Breast epithelium (tissue), 4 donors: ENCODE measurements at regions not wholly inside any gene's neighbourhood (a gene's known extent, or its start where the extent isn't known, plus 50 kb on each side); places are given as distances from the start of the nearest gene placed in this dataset.

Source experiments
- DNase-seq, 2 donors: peaks; one replicate each; pipeline ENCODE4 v3.0.0-alpha.2; 2019; ENCODE audit warnings: low spot score in 2 of 2
- H3K27ac ChIP-seq, 2 donors: fragments of 200-600 bp; sonication (generic) in 1 of 2; one replicate each; pipeline ENCODE4 v1.5.1; 2016 to 2019; ENCODE audit warnings: mild to moderate bottlenecking in 1 of 2
- H3K27me3 ChIP-seq, 2 donors: fragments of 200-600 bp; sonication (generic) in 1 of 2; one replicate each; pipeline versions ENCODE4 v1.5.1 to v1.6.0; 2017 to 2019; ENCODE audit warnings: control low read depth in 1 of 2, mild to moderate bottlenecking in 1 of 2
- H3K36me3 ChIP-seq: fragments of 200-600 bp; one replicate; pipeline ENCODE4 v1.5.1; 2019
- H3K4me1 ChIP-seq, 2 donors: fragments of 200-600 bp; sonication (generic); one replicate each; pipeline ENCODE4 v1.5.1; 2016 to 2019; ENCODE audit warnings: control low read depth in 1 of 2
- H3K4me3 ChIP-seq, 3 donors: fragments of 200-600 bp; sonication (generic); 1 replicate in 2 of 3; 2 replicates in 1 of 3; pipeline ENCODE4 v1.5.1; 2016 to 2019; ENCODE audit warnings: mild to moderate bottlenecking in 3 of 3, moderate library complexity in 2 of 3
- H3K9me3 ChIP-seq, 2 donors: fragments of 200-600 bp; sonication (generic) in 1 of 2; one replicate each; pipeline ENCODE4 v1.5.1; 2016 to 2019; ENCODE audit warnings: control low read depth in 1 of 2
- CTCF ChIP-seq, 3 donors: fragments of 450-650 bp; IDR thresholded peaks; one replicate each; pipeline ENCODE4 v1.5.1; 2016 to 2017; ENCODE audit warnings: antibody characterized with exemption in 3 of 3, mild to moderate bottlenecking in 3 of 3, moderate library complexity in 3 of 3
- POLR2A ChIP-seq: fragments of 450-650 bp; IDR thresholded peaks from one replicate; pipeline ENCODE4 v1.6.1; 2016; ENCODE audit warnings: antibody characterized with exemption, mild to moderate bottlenecking, moderate library complexity
- POLR2AphosphoS5 ChIP-seq, 3 donors: sonication (generic); formaldehyde crosslinking; IDR thresholded peaks; one replicate each; pipeline ENCODE4 v1.6.1; 2017; ENCODE audit warnings: antibody characterized with exemption in 3 of 3
- intact Hi-C: fragments of 100-400 bp; cut with DNase I; formaldehyde crosslinking; loops from one replicate; pipeline ENCODE4 v1.15.1; 2023; ENCODE audit warnings: low total_unique reads

- H3K27me3 ChIP-seq = no peaks in the 10 kb centered on the region
- no peaks in the 10 kb centered on the region for H3K36me3 ChIP-seq
- TF ChIP-seq POLR2AphosphoS5 (IDR thresholded peaks at IDR 0.05) (no peak), CTCF (IDR thresholded peaks at IDR 0.05) (no peak), POLR2A (no peak)
- no peaks in the 10 kb centered on the region for H3K4me1 ChIP-seq
- intact Hi-C loops = no loop called here
- no peak overlapping the region for H3K4me3 ChIP-seq
- H3K27ac ChIP-seq = no peak overlapping the region
- no peak for DNase-seq
- no peaks in the 10 kb centered on the region for H3K9me3 ChIP-seq
These were observed 138.8 kb downstream of the LRRC70 start for GRCh38 chr5:62717301-62717933.

GRCh38 chr5:62714296-62714695, 135.7 kb downstream of the LRRC70 start:
- H3K4me3 ChIP-seq = no peak overlapping the region

GRCh38 chr5:62708481-62709325, 130.1 kb downstream of the LRRC70 start:
- intact Hi-C loops = no loop called here
- no peak for DNase-seq
- Histone ChIP-seq H3K4me3 (no peak overlapping the region), H3K36me3 (no peaks in the 10 kb centered on the region), H3K9me3 (peaks cover 0 to 12% of the 10 kb centered on the region in 2 donors), H3K4me1 (no peaks in the 10 kb centered on the region), H3K27me3 (no peaks in the 10 kb centered on the region), H3K27ac (no peak overlapping the region)
- TF ChIP-seq CTCF (IDR thresholded peaks at IDR 0.05) (no peak), POLR2AphosphoS5 (IDR thresholded peaks at IDR 0.05) (no peak), POLR2A (no peak)

More at GRCh38 chr5:62714296-62714695, 135.7 kb downstream of the LRRC70 start:
- no peak overlapping the region for H3K27ac ChIP-seq
- H3K27me3 ChIP-seq = no peaks in the 10 kb centered on the region
- H3K4me1 ChIP-seq = no peaks in the 10 kb centered on the region
- no peak for TF ChIP-seq POLR2A
- no peak for TF ChIP-seq POLR2AphosphoS5 (IDR thresholded peaks at IDR 0.05)
- TF ChIP-seq CTCF (IDR thresholded peaks at IDR 0.05) = no peak
- intact Hi-C loops = no loop called here
- no peak for DNase-seq
- no peaks in the 10 kb centered on the region for H3K36me3 ChIP-seq
- no peaks in the 10 kb centered on the region for H3K9me3 ChIP-seq

- intact Hi-C loops = no loop called here
- DNase-seq = no peak
- TF ChIP-seq CTCF (IDR thresholded peaks at IDR 0.05) (no peak), POLR2A (no peak), POLR2AphosphoS5 (IDR thresholded peaks at IDR 0.05) (no peak)
These were observed 128.9 kb downstream of the LRRC70 start for GRCh38 chr5:62707563-62707962.

GRCh38 chr5:62707131-62707530, 128.5 kb downstream of the LRRC70 start:
- Histone ChIP-seq H3K27ac (no peak overlapping the region), H3K4me3 (no peak overlapping the region), H3K4me1 (no peaks in the 10 kb centered on the region), H3K27me3 (no peaks in the 10 kb centered on the region), H3K9me3 (peaks cover 0 to 12% of the 10 kb centered on the region in 2 donors), H3K36me3 (no peaks in the 10 kb centered on the region)
- intact Hi-C loops = no loop called here
- no peak for DNase-seq
- TF ChIP-seq POLR2AphosphoS5 (IDR thresholded peaks at IDR 0.05) (no peak), CTCF (IDR thresholded peaks at IDR 0.05) (no peak), POLR2A (no peak)

More at GRCh38 chr5:62707563-62707962, 128.9 kb downstream of the LRRC70 start:
- no peaks in the 10 kb centered on the region for H3K27me3 ChIP-seq
- H3K4me3 ChIP-seq = no peak overlapping the region
- H3K4me1 ChIP-seq = no peaks in the 10 kb centered on the region
- no peaks in the 10 kb centered on the region for H3K36me3 ChIP-seq
- H3K9me3 ChIP-seq = peaks cover 0 to 12% of the 10 kb centered on the region in 2 donors
- no peak overlapping the region for H3K27ac ChIP-seq
